ENCODE measurements at regions not wholly inside any gene's neighbourhood (a gene's known extent, or its start where the extent isn't known, plus 50 kb on each side); places are given as distances from the start of the nearest gene placed in this dataset.

DNA sequence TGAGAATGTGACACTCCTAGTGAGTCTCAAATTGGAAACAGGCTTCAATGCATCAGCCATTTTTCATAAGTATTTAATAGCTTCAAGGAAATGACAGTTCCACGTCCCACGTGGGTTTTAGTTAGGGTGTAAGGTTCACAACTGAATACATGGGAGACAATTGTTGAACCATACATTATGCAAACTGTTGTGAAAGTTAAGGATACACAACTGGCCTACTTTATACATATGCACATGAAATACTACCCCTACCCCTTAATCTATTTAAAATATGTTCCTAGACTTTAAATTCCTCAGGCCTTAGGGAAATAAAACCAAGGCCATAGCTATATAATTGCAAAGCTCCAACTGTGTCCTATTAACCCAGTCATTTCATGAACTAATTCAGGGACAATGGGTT lies 436.1 kb downstream of the BTBD3 start (continued):
- TF ChIP-seq, protein P1, sequence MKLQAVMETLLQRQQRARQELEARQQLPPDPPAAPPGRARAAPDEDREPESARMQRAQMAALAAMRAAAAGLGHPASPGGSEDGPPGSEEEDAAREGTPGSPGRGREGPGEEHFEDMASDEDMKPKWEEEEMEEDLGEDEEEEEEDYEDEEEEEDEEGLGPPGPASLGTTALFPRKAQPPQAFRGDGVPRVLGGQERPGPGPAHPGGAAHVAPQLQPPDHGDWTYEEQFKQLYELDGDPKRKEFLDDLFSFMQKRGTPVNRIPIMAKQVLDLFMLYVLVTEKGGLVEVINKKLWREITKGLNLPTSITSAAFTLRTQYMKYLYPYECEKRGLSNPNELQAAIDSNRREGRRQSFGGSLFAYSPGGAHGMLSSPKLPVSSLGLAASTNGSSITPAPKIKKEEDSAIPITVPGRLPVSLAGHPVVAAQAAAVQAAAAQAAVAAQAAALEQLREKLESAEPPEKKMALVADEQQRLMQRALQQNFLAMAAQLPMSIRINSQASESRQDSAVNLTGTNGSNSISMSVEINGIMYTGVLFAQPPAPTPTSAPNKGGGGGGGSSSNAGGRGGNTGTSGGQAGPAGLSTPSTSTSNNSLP (IDR thresholded peaks at IDR 0.05; ENCODE audit: borderline replicate concordance, low read depth, low read length): no peak
- no peak for TF ChIP-seq KLF13 (tag; IDR thresholded peaks at IDR 0.05; ENCODE audit: borderline replicate concordance, low read depth)

DNA sequence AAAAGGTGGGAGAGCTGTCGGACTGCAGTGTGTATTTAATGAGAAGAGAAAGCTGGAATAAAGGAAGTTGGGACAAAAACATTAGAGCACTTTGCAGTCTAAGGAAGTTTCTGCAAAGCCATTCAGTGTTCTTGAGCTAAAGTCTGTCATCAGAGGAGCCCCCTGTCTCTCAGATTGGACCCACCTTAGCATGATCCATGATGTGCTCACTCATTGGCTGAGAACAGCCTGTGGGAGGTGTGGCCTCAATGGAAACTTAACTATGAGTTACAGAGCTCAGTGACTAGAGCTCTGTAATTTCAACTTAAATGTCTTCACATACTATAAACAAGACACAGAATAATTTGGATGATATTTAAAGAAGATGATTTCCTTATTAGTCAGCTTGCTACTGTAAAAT lies 437.0 kb downstream of the BTBD3 start:
- no TSS peak for BruUV-seq (replicated peaks)
- Histone ChIP-seq H3K79me2 (ENCODE audit: control insufficient read depth, insufficient read depth, low read length) (no peaks in the 10 kb centered on the region), H3K9me3 (replicated peaks; ENCODE audit: control insufficient read depth, insufficient read depth, low read depth, low read length) (no peaks in the 10 kb centered on the region), H3K4me3 (no peak overlapping the region), H3K9me1 (ENCODE audit: control insufficient read depth, insufficient read depth, low read length) (no peaks in the 10 kb centered on the region), H3K36me3 (ENCODE audit: control insufficient read depth, insufficient read depth, low read length) (no peaks in the 10 kb centered on the region), H4K20me1 (replicated peaks; ENCODE audit: control insufficient read depth, insufficient read depth, low read length) (no peaks in the 10 kb centered on the region), H3K4me2 (ENCODE audit: insufficient read depth, low read length) (no peak overlapping the region), H3K4me1 (replicated peaks in 1 of 2; ENCODE audit: control insufficient read depth in 2 of 2, insufficient read depth in 2 of 2, low read length in 2 of 2) (no peaks in the 10 kb centered on the region), H3K27me3 (ENCODE audit: control insufficient read depth in 2 of 2, insufficient read depth in 2 of 2, low read length in 2 of 2) (no peaks in the 10 kb centered on the region), H3K27ac (ENCODE audit: extremely low read depth, low read depth, low read length) (no peak overlapping the region), H3K9ac (ENCODE audit: insufficient read depth in 1 of 2, low read depth in 2 of 2, low read length in 2 of 2) (no peak overlapping the region), H2AFZ (ENCODE audit: low read depth, low read length) (no peak overlapping the region)
- ATAC-seq (no peak), FAIRE-seq (no peak), DNase-seq (ENCODE audit: extremely low read depth in 1 of 4, low spot score in 3 of 4) (no peak)
- 0% methylated on average over 1 of the region's 1 CpG for WGBS (ENCODE audit: insufficient coverage, low coverage, missing lambda C conversion rate)
- ChIA-PET POLR2A (no interaction called here), CTCF (ENCODE audit: low intra/inter-chr PET ratio) (no interaction called here)
- intact Hi-C loops (cut with micrococcal nuclease) (no loop called here), in situ Hi-C loops (cut with MboI) (no loop called here)
- TF ChIP-seq NR3C1 (CRISPR knock-in tag; IDR thresholded peaks at IDR 0.05) (no peak), HDAC2 (IDR thresholded peaks at IDR 0.05) (no peak), NR2C1 (IDR thresholded peaks at IDR 0.05) (no peak), NR2C1 (tag; IDR thresholded peaks at IDR 0.05) (no peak), BRCA1 (IDR thresholded peaks at IDR 0.05) (no peak), BRCA1 (CRISPR knock-in tag; IDR thresholded peaks at IDR 0.05) (no peak), ETV1 (tag; conservative IDR thresholded peaks at IDR 0.05; ENCODE audit: low read depth) (no peak), CCNT2 (IDR thresholded peaks at IDR 0.05; ENCODE audit: borderline replicate concordance, extremely low read depth, insufficient read length, low read depth, low read length) (no peak), ZC3H4 (CRISPR knock-in tag; IDR thresholded peaks at IDR 0.05; ENCODE audit: borderline replicate concordance) (no peak), ZNF695 (CRISPR knock-in tag; IDR thresholded peaks at IDR 0.05) (no peak), HNRNPK (IDR thresholded peaks at IDR 0.05; ENCODE audit: low read depth, low read length, poor library complexity, severe bottlenecking) (no peak), ZNF57 (CRISPR knock-in tag; IDR thresholded peaks at IDR 0.05) (no peak), TGIF2 (CRISPR knock-in tag; IDR thresholded peaks at IDR 0.05) (no peak), HEY1 (CRISPR knock-in tag; IDR thresholded peaks at IDR 0.05; ENCODE audit: borderline replicate concordance) (no peak), NFRKB (IDR thresholded peaks at IDR 0.05; ENCODE audit: low read depth) (no peak), TAL1 (IDR thresholded peaks at IDR 0.05) (no peak), GABPA (tag; conservative IDR thresholded peaks at IDR 0.05; ENCODE audit: low read depth) (no peak)
- TF ChIP-seq, protein P2, sequence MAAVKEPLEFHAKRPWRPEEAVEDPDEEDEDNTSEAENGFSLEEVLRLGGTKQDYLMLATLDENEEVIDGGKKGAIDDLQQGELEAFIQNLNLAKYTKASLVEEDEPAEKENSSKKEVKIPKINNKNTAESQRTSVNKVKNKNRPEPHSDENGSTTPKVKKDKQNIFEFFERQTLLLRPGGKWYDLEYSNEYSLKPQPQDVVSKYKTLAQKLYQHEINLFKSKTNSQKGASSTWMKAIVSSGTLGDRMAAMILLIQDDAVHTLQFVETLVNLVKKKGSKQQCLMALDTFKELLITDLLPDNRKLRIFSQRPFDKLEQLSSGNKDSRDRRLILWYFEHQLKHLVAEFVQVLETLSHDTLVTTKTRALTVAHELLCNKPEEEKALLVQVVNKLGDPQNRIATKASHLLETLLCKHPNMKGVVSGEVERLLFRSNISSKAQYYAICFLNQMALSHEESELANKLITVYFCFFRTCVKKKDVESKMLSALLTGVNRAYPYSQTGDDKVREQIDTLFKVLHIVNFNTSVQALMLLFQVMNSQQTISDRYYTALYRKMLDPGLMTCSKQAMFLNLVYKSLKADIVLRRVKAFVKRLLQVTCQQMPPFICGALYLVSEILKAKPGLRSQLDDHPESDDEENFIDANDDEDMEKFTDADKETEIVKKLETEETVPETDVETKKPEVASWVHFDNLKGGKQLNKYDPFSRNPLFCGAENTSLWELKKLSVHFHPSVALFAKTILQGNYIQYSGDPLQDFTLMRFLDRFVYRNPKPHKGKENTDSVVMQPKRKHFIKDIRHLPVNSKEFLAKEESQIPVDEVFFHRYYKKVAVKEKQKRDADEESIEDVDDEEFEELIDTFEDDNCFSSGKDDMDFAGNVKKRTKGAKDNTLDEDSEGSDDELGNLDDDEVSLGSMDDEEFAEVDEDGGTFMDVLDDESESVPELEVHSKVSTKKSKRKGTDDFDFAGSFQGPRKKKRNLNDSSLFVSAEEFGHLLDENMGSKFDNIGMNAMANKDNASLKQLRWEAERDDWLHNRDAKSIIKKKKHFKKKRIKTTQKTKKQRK (IDR thresholded peaks at IDR 0.05; ENCODE audit: borderline replicate concordance, low read depth, low read length): no peak
